A549 (cell line): ENCODE measurements at regions not wholly inside any gene's neighbourhood (a gene's known extent, or its start where the extent isn't known, plus 50 kb on each side); places are given as distances from the start of the nearest gene placed in this dataset.

Source experiments
- BHLHE40 ChIP-seq: IDR thresholded peaks from 2 replicates; pipeline ENCODE4 v1.6.1; 2012; ENCODE audit warnings: low read depth, low read length, inconsistent platforms
- CHD4 ChIP-seq: fragments of 200-600 bp; sonication (generic); IDR thresholded peaks from 2 replicates; pipeline ENCODE4 v1.6.1; 2016; ENCODE audit warnings: antibody characterized with exemption, mild to moderate bottlenecking, borderline replicate concordance
- HOXB13 ChIP-seq: fragments of 250-450 bp; sonication (Bioruptor Pico); IDR thresholded peaks from 2 replicates; pipeline ENCODE4 v1.5.0; 2020; ENCODE audit warnings: low read depth, mild to moderate bottlenecking, moderate library complexity
- POLR2A ChIP-seq: IDR thresholded peaks from 2 replicates; pipeline ENCODE4 v1.6.1; 2012; ENCODE audit warnings: mild to moderate bottlenecking, low read length
- RNF2 ChIP-seq: fragments of 200-600 bp; sonication (generic); IDR thresholded peaks from 2 replicates; pipeline ENCODE4 v1.6.1; 2016; ENCODE audit warnings: low read depth, mild to moderate bottlenecking, antibody characterized with exemption, moderate library complexity, borderline replicate concordance
- ZSCAN20 ChIP-seq: fragments of 250-450 bp; sonication (Bioruptor Pico); IDR thresholded peaks from 2 replicates; pipeline ENCODE4 v1.8.0; 2022; ENCODE audit warnings: mild to moderate bottlenecking, moderate library complexity

DNA sequence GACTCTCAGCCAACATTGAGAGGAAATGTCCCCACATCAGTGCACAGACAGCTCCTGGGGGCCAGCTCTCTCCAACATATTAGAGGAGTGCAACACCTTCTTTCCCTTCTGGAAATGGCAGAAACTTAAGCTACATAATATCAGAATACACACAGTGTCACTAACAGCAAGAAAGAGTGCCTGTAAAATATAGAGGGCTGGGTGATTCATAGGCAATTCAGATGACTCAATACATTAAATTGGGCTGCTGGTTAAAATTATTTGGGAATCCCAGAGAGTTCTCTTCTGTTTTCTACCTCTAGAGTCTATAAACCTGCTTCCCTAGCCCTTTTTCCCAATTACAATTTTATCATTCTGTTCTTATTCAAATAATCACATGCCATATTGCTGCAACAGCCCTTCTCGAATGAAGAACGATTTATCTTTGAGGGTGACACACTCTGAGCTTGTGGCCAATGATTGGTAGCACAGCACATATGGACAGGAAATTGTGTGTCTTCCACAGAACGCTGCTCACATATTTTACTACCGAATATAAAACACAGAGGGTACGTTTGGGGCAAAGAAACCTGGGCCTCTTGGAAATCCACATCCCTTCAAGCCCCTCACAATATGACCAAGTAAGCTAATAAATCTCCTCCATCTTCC, 381.2 kb downstream of the MBD2 start:
- TF ChIP-seq POLR2A (no peak), HOXB13 (no peak), RNF2 (no peak), BHLHE40 (no peak), ZSCAN20 (no peak), CHD4 (no peak)
